ENCODE measurements at regions not wholly inside any gene's neighbourhood (a gene's known extent, or its start where the extent isn't known, plus 50 kb on each side); places are given as distances from the start of the nearest gene placed in this dataset.

GRCh38 chr12:24582954-24583601 lies 365.8 kb downstream of the BCAT1 start:
- TF ChIP-seq, protein P1, sequence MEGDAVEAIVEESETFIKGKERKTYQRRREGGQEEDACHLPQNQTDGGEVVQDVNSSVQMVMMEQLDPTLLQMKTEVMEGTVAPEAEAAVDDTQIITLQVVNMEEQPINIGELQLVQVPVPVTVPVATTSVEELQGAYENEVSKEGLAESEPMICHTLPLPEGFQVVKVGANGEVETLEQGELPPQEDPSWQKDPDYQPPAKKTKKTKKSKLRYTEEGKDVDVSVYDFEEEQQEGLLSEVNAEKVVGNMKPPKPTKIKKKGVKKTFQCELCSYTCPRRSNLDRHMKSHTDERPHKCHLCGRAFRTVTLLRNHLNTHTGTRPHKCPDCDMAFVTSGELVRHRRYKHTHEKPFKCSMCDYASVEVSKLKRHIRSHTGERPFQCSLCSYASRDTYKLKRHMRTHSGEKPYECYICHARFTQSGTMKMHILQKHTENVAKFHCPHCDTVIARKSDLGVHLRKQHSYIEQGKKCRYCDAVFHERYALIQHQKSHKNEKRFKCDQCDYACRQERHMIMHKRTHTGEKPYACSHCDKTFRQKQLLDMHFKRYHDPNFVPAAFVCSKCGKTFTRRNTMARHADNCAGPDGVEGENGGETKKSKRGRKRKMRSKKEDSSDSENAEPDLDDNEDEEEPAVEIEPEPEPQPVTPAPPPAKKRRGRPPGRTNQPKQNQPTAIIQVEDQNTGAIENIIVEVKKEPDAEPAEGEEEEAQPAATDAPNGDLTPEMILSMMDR (IDR thresholded peaks at IDR 0.05 in 8 of 11, conservative IDR thresholded peaks at IDR 0.05 in 3 of 11): no peak
- no peak for TF ChIP-seq POLR2A (IDR thresholded peaks at IDR 0.05)

Data from spleen (tissue), 7 donors.